ENCODE measurements at regions not wholly inside any gene's neighbourhood (a gene's known extent, or its start where the extent isn't known, plus 50 kb on each side); places are given as distances from the start of the nearest gene placed in this dataset.
A peak's percentile ranks its signal among the peaks of the same experiment; 100 is the strongest.

- H3K36me3 ChIP-seq (ENCODE audit: control insufficient read depth, insufficient read depth, low read length): no peaks in the 10 kb centered on the region
- H3K27me3 ChIP-seq (replicated peaks; ENCODE audit: control insufficient read depth, insufficient read depth, low read length): no peaks in the 10 kb centered on the region
- no peaks in the 10 kb centered on the region for H3K9me3 ChIP-seq
- DNase-seq: no peak
- BruUV-seq (replicated peaks): no TSS peak
- ChIA-PET POLR2A (no interaction called here), CTCF (no interaction called here)
- Mint-ChIP-seq H3K27ac (ENCODE audit: unreplicated experiment) (peak overlapping the region; percentile 11), H3K36me3 (ENCODE audit: insufficient read depth, unreplicated experiment) (peaks cover 22% of the 10 kb centered on the region), H3K9me3 (ENCODE audit: unreplicated experiment) (no peaks in the 10 kb centered on the region), H3K4me1 (ENCODE audit: low read depth, unreplicated experiment) (peaks cover 27% of the 10 kb centered on the region), H3K4me3 (ENCODE audit: unreplicated experiment) (no peak overlapping the region), H3K27me3 (ENCODE audit: insufficient read depth, unreplicated experiment) (no peaks in the 10 kb centered on the region)
- no peak for TF ChIP-seq CTCF (IDR thresholded peaks at IDR 0.05; ENCODE audit: insufficient read depth in 1 of 2, low read depth in 1 of 2, low read length in 1 of 2, severe bottlenecking in 1 of 2, unreplicated experiment in 1 of 2)
- H3K4me3 ChIP-seq (ENCODE audit: low read depth, low read length): no peak overlapping the region
- intact Hi-C loops (cut with micrococcal nuclease; ENCODE audit: unreplicated experiment): loop anchor here (10.0 kb wide), 1 partner anchor 201 kb away; no protein-coding TSS in a partner anchor
- H3K4me1 ChIP-seq: peaks cover 19% of the 10 kb centered on the region
Observed at GRCh38 chr6:144415835-144416237, 130.7 kb downstream of the UTRN start.

- Mint-ChIP-seq H3K36me3 (ENCODE audit: insufficient read depth, unreplicated experiment) (peaks cover 22% of the 10 kb centered on the region), H3K27me3 (ENCODE audit: insufficient read depth, unreplicated experiment) (no peaks in the 10 kb centered on the region), H3K9me3 (ENCODE audit: unreplicated experiment) (no peaks in the 10 kb centered on the region), H3K4me3 (ENCODE audit: unreplicated experiment) (no peak overlapping the region), H3K4me1 (ENCODE audit: low read depth, unreplicated experiment) (peaks cover 26% of the 10 kb centered on the region), H3K27ac (ENCODE audit: unreplicated experiment) (peak overlapping the region; percentile 11)
- intact Hi-C loops (cut with micrococcal nuclease; ENCODE audit: unreplicated experiment): loop anchor here (10.0 kb wide), 1 partner anchor 201 kb away; no protein-coding TSS in a partner anchor
- TF ChIP-seq CTCF (IDR thresholded peaks at IDR 0.05; ENCODE audit: insufficient read depth in 1 of 2, low read depth in 1 of 2, low read length in 1 of 2, severe bottlenecking in 1 of 2, unreplicated experiment in 1 of 2): no peak
- H3K36me3 ChIP-seq (ENCODE audit: control insufficient read depth, insufficient read depth, low read length): no peaks in the 10 kb centered on the region
- BruUV-seq (replicated peaks): no TSS peak
- H3K9me3 ChIP-seq: no peaks in the 10 kb centered on the region
- ChIA-PET CTCF (no interaction called here), POLR2A (interaction anchor here (0.5 kb wide), 1 partner anchor 129 kb away, joined by 8 read pairs; no protein-coding TSS in a partner anchor)
- no peak overlapping the region for H3K4me3 ChIP-seq (ENCODE audit: low read depth, low read length)
- no peaks in the 10 kb centered on the region for H3K27me3 ChIP-seq (replicated peaks; ENCODE audit: control insufficient read depth, insufficient read depth, low read length)
- DNase-seq: no peak
- peaks cover 19% of the 10 kb centered on the region for H3K4me1 ChIP-seq
Observed at GRCh38 chr6:144416244-144416643, 131.1 kb downstream of the UTRN start.

- H3K27me3 Mint-ChIP-seq (ENCODE audit: insufficient read depth, unreplicated experiment): no peaks in the 10 kb centered on the region
- H3K9me3 Mint-ChIP-seq (ENCODE audit: unreplicated experiment): no peaks in the 10 kb centered on the region
- H3K4me3 ChIP-seq (ENCODE audit: low read depth, low read length): no peak overlapping the region
- H3K4me1 ChIP-seq: peaks cover 19% of the 10 kb centered on the region
- ChIA-PET CTCF (no interaction called here), POLR2A (interaction anchor here (0.5 kb wide), 1 partner anchor 130 kb away, joined by 8 read pairs; no protein-coding TSS in a partner anchor)
- BruUV-seq (replicated peaks): no TSS peak
- H3K36me3 ChIP-seq (ENCODE audit: control insufficient read depth, insufficient read depth, low read length): no peaks in the 10 kb centered on the region
- H3K4me3 Mint-ChIP-seq (ENCODE audit: unreplicated experiment): no peak overlapping the region
- no peaks in the 10 kb centered on the region for H3K9me3 ChIP-seq
- no peaks in the 10 kb centered on the region for H3K27me3 ChIP-seq (replicated peaks; ENCODE audit: control insufficient read depth, insufficient read depth, low read length)
- TF ChIP-seq CTCF (IDR thresholded peaks at IDR 0.05; ENCODE audit: insufficient read depth in 1 of 2, low read depth in 1 of 2, low read length in 1 of 2, severe bottlenecking in 1 of 2, unreplicated experiment in 1 of 2): no peak
- DNase-seq: no peak
- peaks cover 23% of the 10 kb centered on the region for H3K36me3 Mint-ChIP-seq (ENCODE audit: insufficient read depth, unreplicated experiment)
- H3K27ac Mint-ChIP-seq (ENCODE audit: unreplicated experiment): no peak overlapping the region
- intact Hi-C loops (cut with micrococcal nuclease; ENCODE audit: unreplicated experiment): loop anchor here (10.0 kb wide), 1 partner anchor 202 kb away; no protein-coding TSS in a partner anchor
- peaks cover 20% of the 10 kb centered on the region for H3K4me1 Mint-ChIP-seq (ENCODE audit: low read depth, unreplicated experiment)
Observed at GRCh38 chr6:144416773-144417172, 131.6 kb downstream of the UTRN start.
